ENCODE measurements at regions not wholly inside any gene's neighbourhood (a gene's known extent, or its start where the extent isn't known, plus 50 kb on each side); places are given as distances from the start of the nearest gene placed in this dataset.

- TF ChIP-seq ZNF280C (tag by site-specific recombination; IDR thresholded peaks at IDR 0.05) (no peak), ZNF561 (tag by site-specific recombination; IDR thresholded peaks at IDR 0.05; ENCODE audit: borderline replicate concordance) (no peak), ZNF785 (tag by site-specific recombination; IDR thresholded peaks at IDR 0.05) (no peak), ZNF223 (tag by site-specific recombination; IDR thresholded peaks at IDR 0.05) (no peak), BCL11B (tag by site-specific recombination; IDR thresholded peaks at IDR 0.05; ENCODE audit: low read depth) (no peak), ZNF155 (tag by site-specific recombination; IDR thresholded peaks at IDR 0.05) (no peak), GLI2 (tag by site-specific recombination; IDR thresholded peaks at IDR 0.05; ENCODE audit: borderline replicate concordance, low read depth) (no peak)
Observed at GRCh38 chr2:18136881-18137475, 258.5 kb downstream of the KCNS3 start (continued).

- no peaks in the 10 kb centered on the region for H3K36me3 ChIP-seq (ENCODE audit: control insufficient read depth in 2 of 2, insufficient read depth in 1 of 2, low read length in 2 of 2)
- POLR2A ChIA-PET, result no interaction called here
- H3K4me3 ChIP-seq (ENCODE audit: low read depth, low read length), result no peak overlapping the region
- no peak for TF ChIP-seq KLF7 (tag by site-specific recombination; IDR thresholded peaks at IDR 0.05; ENCODE audit: borderline replicate concordance)
- no peak for TF ChIP-seq ZNF133 (tag by site-specific recombination; IDR thresholded peaks at IDR 0.05)
- no peak for TF ChIP-seq ZNF76 (tag by site-specific recombination; IDR thresholded peaks at IDR 0.05; ENCODE audit: borderline replicate concordance, low read depth)
- no peak for TF ChIP-seq RBAK (tag by site-specific recombination; IDR thresholded peaks at IDR 0.05)
- no peak for TF ChIP-seq ZNF677 (tag by site-specific recombination; IDR thresholded peaks at IDR 0.05)
- no peak for TF ChIP-seq ZNF639 (tag by site-specific recombination; IDR thresholded peaks at IDR 0.05)
- no peak for TF ChIP-seq ZNF16 (tag by site-specific recombination; IDR thresholded peaks at IDR 0.05; ENCODE audit: low read depth)
- H3K9me3 ChIP-seq (ENCODE audit: control insufficient read depth, insufficient read depth, low read depth, low read length), result no peaks in the 10 kb centered on the region
- H3K4me1 ChIP-seq (ENCODE audit: control insufficient read depth, insufficient read depth, low read length), result peaks cover 5% of the 10 kb centered on the region; the same call in 1 of the 2 replicates
- CTCF ChIA-PET, result interaction anchor here (0.9 to 6.0 kb wide), 3 partner anchors 16 to 283 kb away, joined by 5 to 47 read pairs (median 6); no protein-coding TSS in a partner anchor
- H3K27ac ChIP-seq (ENCODE audit: extremely low read depth, low read depth, low read length), result no peak overlapping the region
Observed at GRCh38 chr2:18133310-18133709, 254.8 kb downstream of the KCNS3 start.

GRCh38 chr2:18132697-18133096 is 254.2 kb downstream of the KCNS3 start:
- Histone ChIP-seq H3K9me3 (ENCODE audit: control insufficient read depth, insufficient read depth, low read depth, low read length) (no peaks in the 10 kb centered on the region), H3K4me3 (ENCODE audit: low read depth, low read length) (no peak overlapping the region), H3K27ac (ENCODE audit: extremely low read depth, low read depth, low read length) (no peak overlapping the region), H3K4me1 (ENCODE audit: control insufficient read depth, insufficient read depth, low read length) (peaks cover 5% of the 10 kb centered on the region; the same call in 1 of the 2 replicates), H3K36me3 (ENCODE audit: control insufficient read depth in 2 of 2, insufficient read depth in 1 of 2, low read length in 2 of 2) (no peaks in the 10 kb centered on the region)
- CTCF ChIA-PET, result interaction anchor here (0.9 to 1.2 kb wide), 2 partner anchors 15 to 282 kb away, joined by 5 to 6 read pairs; no protein-coding TSS in a partner anchor
- POLR2A ChIA-PET, result no interaction called here
- TF ChIP-seq ATF2 (tag by site-specific recombination; IDR thresholded peaks at IDR 0.05; ENCODE audit: low read depth) (no peak), ZNF791 (tag by site-specific recombination; IDR thresholded peaks at IDR 0.05) (no peak), ZNF629 (tag by site-specific recombination; IDR thresholded peaks at IDR 0.05) (no peak), ELK4 (IDR thresholded peaks at IDR 0.05; ENCODE audit: borderline replicate concordance, low read depth, low read length) (no peak), ZNF121 (tag by site-specific recombination; IDR thresholded peaks at IDR 0.05) (no peak), BCL6B (tag by site-specific recombination; IDR thresholded peaks at IDR 0.05) (no peak), ZNF692 (tag by site-specific recombination; IDR thresholded peaks at IDR 0.05) (no peak), ZNF571 (tag by site-specific recombination; IDR thresholded peaks at IDR 0.05) (no peak)

Measured in HEK293 (cell line).